GM12878 (cell line): ENCODE measurements at regions not wholly inside any gene's neighbourhood (a gene's known extent, or its start where the extent isn't known, plus 50 kb on each side); places are given as distances from the start of the nearest gene placed in this dataset.
"Not testable (repeated sequence)": the region's sequence is repeated elsewhere in the genome, so short reads cannot be mapped to it uniquely, and the experiment has no call there.

Experiments used
- ATAC-seq: fragments of 200-7000 bp; cut with Tn5 transposase; 3 replicates; pipeline ENCODE4 v1.9.1; 2020; ENCODE audit warnings: mild to moderate bottlenecking, moderate library complexity
- BruUV-seq: library from RNA; stranded (reverse); fragments of 400-500 nt; replicated peaks from 2 replicates; lab custom pipeline; 2021; lab: Mats Ljungman, UMichigan
- CTCF ChIA-PET: fragments of 300-600 bp; sonication (Branson Sonifier 250); formaldehyde crosslinking; extraction: SDS; loops from one replicate; lab custom pipeline; 2021; ENCODE audit warnings: inconsistent platforms; lab: Yijun Ruan, JAX
- POLR2A ChIA-PET: fragments of 350-600 bp; formaldehyde crosslinking; extraction: SDS; loops from one replicate; lab custom pipeline; 2021; ENCODE audit warnings: inconsistent platforms; lab: Charles Lee
- RAD21 ChIA-PET: fragments of 300-600 bp; sonication (Branson Sonifier 250); formaldehyde crosslinking; loops from one replicate; lab custom pipeline; 2023; ENCODE audit warnings: antibody characterized with exemption; ENCODE audit not compliant: unreplicated experiment; lab: Charles Lee
- SMC1A ChIA-PET: fragments of 300-600 bp; sonication (Branson Sonifier 250); formaldehyde crosslinking; loops from one replicate; lab custom pipeline; 2023; ENCODE audit not compliant: unreplicated experiment, uncharacterized antibody; lab: Charles Lee
- DNase-seq: peaks from one replicate; pipeline ENCODE4 v3.0.0-alpha.2; 2011; ENCODE audit warnings: low read depth, low spot score
- FAIRE-seq: peaks from 3 replicates; lab custom pipeline; 2011; peaks lifted over from hg19 to GRCh38; lab: Jason Lieb, UNC
- H2AFZ ChIP-seq: 2 replicates; pipeline ENCODE4 v1.6.0; 2011; ENCODE audit warnings: low read depth, low read length, control low read depth; ENCODE audit not compliant: control insufficient read depth
- H3K27ac ChIP-seq: 2 replicates; pipeline ENCODE4 v1.5.1; 2011; ENCODE audit warnings: control low read depth; ENCODE audit not compliant: control insufficient read depth, insufficient read depth
- H3K27me3 ChIP-seq, 2 experiments: replicated peaks in 1 of 2; 2 replicates each; pipeline versions ENCODE4 v1.6.0 to v1.6.1; 2011; ENCODE audit warnings: low read length in 1 of 2; ENCODE audit not compliant: control insufficient read depth in 2 of 2, insufficient read depth in 2 of 2
- H3K36me3 ChIP-seq, 2 experiments: 2 replicates each; pipeline ENCODE4 v1.5.1; 2011; ENCODE audit warnings: low read length in 1 of 2; ENCODE audit not compliant: control insufficient read depth in 2 of 2, insufficient read depth in 2 of 2
- H3K4me1 ChIP-seq: 2 replicates; pipeline ENCODE4 v1.6.1; 2011; ENCODE audit warnings: mild to moderate bottlenecking, low read length, moderate library complexity, mixed read lengths; ENCODE audit not compliant: control insufficient read depth, insufficient read depth
- H3K4me2 ChIP-seq: 2 replicates; pipeline ENCODE4 v1.6.0; 2011; ENCODE audit warnings: control low read depth; ENCODE audit not compliant: control insufficient read depth, insufficient read depth
- H3K4me3 ChIP-seq: fragments of 200-600 bp; sonication (generic); 2 replicates; pipeline ENCODE4 v1.5.1; 2016
- H3K79me2 ChIP-seq: 2 replicates; pipeline ENCODE4 v1.6.0; 2011; ENCODE audit warnings: low read length; ENCODE audit not compliant: control insufficient read depth, insufficient read depth
- H3K9ac ChIP-seq: 2 replicates; pipeline ENCODE4 v1.8.0; 2011; ENCODE audit warnings: low read length, control low read depth, mixed read lengths; ENCODE audit not compliant: control insufficient read depth, insufficient read depth
- H3K9me3 ChIP-seq: replicated peaks from 3 replicates; pipeline ENCODE4 v1.5.1; 2011; ENCODE audit warnings: mild to moderate bottlenecking, low read length; ENCODE audit not compliant: control insufficient read depth, insufficient read depth
- H4K20me1 ChIP-seq: 2 replicates; pipeline ENCODE4 v1.6.0; 2011; ENCODE audit not compliant: control insufficient read depth, insufficient read depth
- BCL3 ChIP-seq: IDR thresholded peaks from 2 replicates; pipeline ENCODE4 v1.6.1; 2011; ENCODE audit warnings: borderline replicate concordance, low read depth, mild to moderate bottlenecking, moderate library complexity, low read length; ENCODE audit not compliant: insufficient read depth, poor library complexity, severe bottlenecking
- CBX3 ChIP-seq: fragments of 200-600 bp; sonication (generic); IDR thresholded peaks from 2 replicates; pipeline ENCODE4 v1.6.1; 2016; ENCODE audit warnings: low read depth, borderline replicate concordance
- CBX5 ChIP-seq: sonication (generic); IDR thresholded peaks from 2 replicates; pipeline ENCODE4 v1.6.1; 2016; ENCODE audit warnings: low read depth, moderate library complexity, mild to moderate bottlenecking, inconsistent platforms
- CREM ChIP-seq: IDR thresholded peaks from 2 replicates; pipeline ENCODE4 v1.6.1; 2014; ENCODE audit warnings: antibody characterized with exemption, low read depth
- ESRRA ChIP-seq: IDR thresholded peaks from 2 replicates; pipeline ENCODE4 v1.6.1; 2012; ENCODE audit warnings: mild to moderate bottlenecking, low read length, improper control_type of control experiment
- FOXM1 ChIP-seq: IDR thresholded peaks from 2 replicates; pipeline ENCODE4 v1.6.1; 2012; ENCODE audit warnings: low read depth, mild to moderate bottlenecking, inconsistent platforms, low read length, moderate library complexity
- KLF5 ChIP-seq: fragments of 450-650 bp; IDR thresholded peaks from 2 replicates; pipeline ENCODE4 v1.6.1; 2014; ENCODE audit warnings: mild to moderate bottlenecking; ENCODE audit not compliant: partially characterized antibody
- PBX3 ChIP-seq: IDR thresholded peaks from 2 replicates; pipeline ENCODE4 v1.6.1; 2011; ENCODE audit warnings: mild to moderate bottlenecking, low read depth, low read length, moderate library complexity; ENCODE audit not compliant: insufficient replicate concordance
- SMAD1 ChIP-seq: fragments of 450-650 bp; IDR thresholded peaks from 2 replicates; pipeline ENCODE4 v1.6.1; 2018; ENCODE audit warnings: mild to moderate bottlenecking, low read depth; ENCODE audit not compliant: partially characterized antibody
- TBL1XR1 ChIP-seq: IDR thresholded peaks from 2 replicates; pipeline ENCODE4 v1.6.1; 2012; ENCODE audit warnings: low read depth, low read length, improper control_type of control experiment
- ZZZ3 ChIP-seq: IDR thresholded peaks from 2 replicates; pipeline ENCODE4 v1.6.1; 2011; ENCODE audit warnings: low read depth; ENCODE audit not compliant: control insufficient read depth, insufficient read length
- WGBS: methylation state at CpG from one replicate; pipeline ENCODE4 v1.1.6; 2016; ENCODE audit warnings: low lambda C conversion rate; ENCODE audit not compliant: insufficient replicate concordance, insufficient coverage; ENCODE audit errors: missing lambda C conversion rate; 5-methylcytosine and 5-hydroxymethylcytosine counted together
- in situ Hi-C: fragments of 300-500 bp; cut with MboI; formaldehyde crosslinking; loops from 9 replicates; pipeline ENCODE4 v1.14.3; 2018; ENCODE audit warnings: mixed read lengths
- intact Hi-C: fragments of 100-400 bp; cut with micrococcal nuclease; formaldehyde crosslinking; loops from one replicate; pipeline ENCODE4 v1.14.2; 2022; ENCODE audit not compliant: unreplicated experiment

DNA sequence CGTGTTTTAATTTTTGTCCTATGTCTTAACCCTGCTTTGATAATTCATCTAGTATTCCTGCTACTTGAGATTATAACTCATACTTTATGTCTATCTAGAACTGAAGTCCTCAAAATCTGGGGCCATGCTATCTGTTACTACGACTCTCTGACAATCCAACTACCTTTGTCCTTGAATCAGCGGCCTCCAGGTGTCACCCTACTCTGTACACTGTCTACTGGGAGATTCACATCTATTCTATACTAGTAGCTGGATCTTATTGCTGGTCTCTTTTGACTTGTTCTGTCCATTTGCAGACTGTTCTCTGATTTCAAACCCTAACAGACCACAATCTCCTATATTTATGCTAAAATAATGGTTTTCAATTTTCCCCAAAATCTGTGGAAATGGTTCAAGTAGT, 225.5 kb upstream of the ELAVL2 start:
- RAD21 ChIA-PET, result no interaction called here
- intact Hi-C loops, result no loop called here
- CTCF ChIA-PET, result no interaction called here

DNA sequence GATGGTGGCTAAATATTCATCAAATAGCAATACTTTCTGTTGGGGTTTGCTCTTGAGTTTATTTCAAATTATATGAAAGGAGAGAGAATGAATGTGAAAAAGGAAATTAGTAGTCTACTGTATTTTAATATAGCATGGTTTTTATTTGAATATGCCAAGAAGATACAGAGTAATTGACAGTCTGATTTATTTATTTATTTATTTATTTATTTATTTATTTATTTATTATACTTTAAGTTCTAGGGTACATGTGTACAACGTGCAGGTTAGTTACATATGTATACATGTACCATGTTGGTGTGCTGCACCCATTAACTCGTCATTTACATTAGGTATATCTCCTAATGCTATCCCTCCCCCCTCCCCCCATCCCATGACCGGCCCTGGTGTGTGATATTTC, 224.2 kb upstream of the ELAVL2 start:
- H3K27me3 ChIP-seq, H3K4me2 ChIP-seq, H3K79me2 ChIP-seq, BruUV-seq, DNase-seq, SMC1A ChIA-PET, ATAC-seq, H3K9ac ChIP-seq, H3K4me3 ChIP-seq, intact Hi-C loops, H3K27ac ChIP-seq, in situ Hi-C loops, H3K9me3 ChIP-seq, H4K20me1 ChIP-seq, FAIRE-seq, H3K4me1 ChIP-seq, POLR2A ChIA-PET, RAD21 ChIA-PET, H2AFZ ChIP-seq, H3K36me3 ChIP-seq, CTCF ChIA-PET: not testable (repeated sequence)
- 0% methylated on average over 1 of the region's 3 CpGs for WGBS

More for the DNA sequence above, 225.5 kb upstream of the ELAVL2 start:
- H3K27me3 ChIP-seq, result no peaks in the 10 kb centered on the region
- no peak overlapping the region for H3K4me3 ChIP-seq
- H2AFZ ChIP-seq, result no peak overlapping the region
- no peak overlapping the region for H3K4me2 ChIP-seq
- H3K27ac ChIP-seq, result no peak overlapping the region
- H3K79me2 ChIP-seq, result no peaks in the 10 kb centered on the region
- SMC1A ChIA-PET, result interaction anchor here (0.7 kb wide), 1 partner anchor 255 kb away, joined by 3 read pairs; no protein-coding TSS in a partner anchor
- in situ Hi-C loops, result no loop called here
- TF ChIP-seq ZZZ3 (no peak), PBX3 (no peak), CREM (no peak), ESRRA (no peak), CBX5 (no peak), KLF5 (no peak), TBL1XR1 (no peak), SMAD1 (no peak), CBX3 (no peak), BCL3 (no peak), FOXM1 (no peak)
- H3K4me1 ChIP-seq, result no peaks in the 10 kb centered on the region
- FAIRE-seq (no peak), ATAC-seq (no peak), DNase-seq (no peak)
- H3K9ac ChIP-seq, result no peak overlapping the region
- no peaks in the 10 kb centered on the region for H3K9me3 ChIP-seq
- 4% methylated on average over 3 of the region's 3 CpGs for WGBS
- no peaks in the 10 kb centered on the region for H3K36me3 ChIP-seq
- H4K20me1 ChIP-seq, result no peaks in the 10 kb centered on the region
- POLR2A ChIA-PET, result no interaction called here
- no TSS peak for BruUV-seq
